A549 (cell line): ENCODE measurements at regions not wholly inside any gene's neighbourhood (a gene's known extent, or its start where the extent isn't known, plus 50 kb on each side); places are given as distances from the start of the nearest gene placed in this dataset.

Experiments used
- ATAC-seq, 2 experiments: fragments of 200-7000 bp in 1 of 2; fragments of >200 bp in 1 of 2; cut with Nextera tagmentation in 1 of 2; cut with Tn5 transposase in 1 of 2; 3 replicates each; pipeline versions ENCODE4 v1.8.0 to v1.9.1; 2018 to 2020; ENCODE audit warnings: mild to moderate bottlenecking in 1 of 2, moderate library complexity in 1 of 2
- CTCF ChIA-PET: fragments of 300-600 bp; sonication (Branson Sonifier 250); formaldehyde crosslinking; extraction: SDS; loops from one replicate; lab custom pipeline; 2021; ENCODE audit warnings: antibody characterized with exemption, inconsistent platforms; lab: Yijun Ruan, JAX
- POLR2A ChIA-PET: fragments of 350-600 bp; formaldehyde crosslinking; extraction: SDS; loops from one replicate; lab custom pipeline; 2021; ENCODE audit warnings: antibody characterized with exemption, inconsistent platforms; lab: Yijun Ruan, JAX
- DNase-seq, 2 experiments: peaks; one replicate each; pipeline versions ENCODE4 v3.0.0 to v3.0.0-alpha.2; 2011 to 2016; ENCODE audit warnings: low read depth in 1 of 2, low spot score in 1 of 2
- FAIRE-seq: peaks from 2 replicates; lab custom pipeline; 2011; peaks lifted over from hg19 to GRCh38; lab: Jason Lieb, UNC
- H3K27ac ChIP-seq, 2 experiments: fragments of >200 bp; sonication (Bioruptor Twin); formaldehyde crosslinking; 3 replicates each; pipeline ENCODE4 v1.5.1; 2016 to 2017
- H3K4me1 ChIP-seq: fragments of >200 bp; sonication (Bioruptor Twin); formaldehyde crosslinking; 3 replicates; pipeline ENCODE4 v1.6.1; 2016
- H3K4me2 ChIP-seq: fragments of >200 bp; sonication (Bioruptor Twin); formaldehyde crosslinking; 3 replicates; pipeline ENCODE4 v1.6.1; 2016
- H3K4me3 ChIP-seq: fragments of >200 bp; sonication (Bioruptor Twin); formaldehyde crosslinking; 3 replicates; pipeline ENCODE4 v1.5.1; 2016
- H3K9me3 ChIP-seq: fragments of >200 bp; sonication (Bioruptor Twin); formaldehyde crosslinking; 3 replicates; pipeline ENCODE4 v1.6.1; 2016
- CBX8 ChIP-seq: fragments of 200-600 bp; sonication (generic); IDR thresholded peaks from 2 replicates; pipeline ENCODE4 v1.6.1; 2016
- CHD4 ChIP-seq: fragments of 200-600 bp; sonication (generic); IDR thresholded peaks from 2 replicates; pipeline ENCODE4 v1.6.1; 2016; ENCODE audit warnings: antibody characterized with exemption, mild to moderate bottlenecking, borderline replicate concordance
- EHMT2 ChIP-seq: fragments of 200-600 bp; sonication (generic); IDR thresholded peaks from 2 replicates; pipeline ENCODE4 v1.6.1; 2016; ENCODE audit warnings: antibody characterized with exemption, low read depth, mild to moderate bottlenecking, moderate library complexity
- FOSB ChIP-seq: fragments of 250-450 bp; sonication (Bioruptor Pico); IDR thresholded peaks from 2 replicates; pipeline ENCODE4 v1.5.0; 2020; ENCODE audit warnings: mild to moderate bottlenecking, moderate library complexity
- FOSL2 ChIP-seq, 2 experiments: fragments of 450-650 bp in 1 of 2; fragments of >200 bp in 1 of 2; sonication (Bioruptor Twin) in 1 of 2; formaldehyde crosslinking; IDR thresholded peaks; 2 replicates each; pipeline versions ENCODE4 v1.5.0 to v1.6.1; 2016 to 2020; ENCODE audit warnings: mild to moderate bottlenecking in 1 of 2, moderate library complexity in 1 of 2
- JUNB ChIP-seq: fragments of >200 bp; sonication (Bioruptor Twin); formaldehyde crosslinking; IDR thresholded peaks from 2 replicates; pipeline ENCODE4 v1.6.1; 2016
- MAFK ChIP-seq: fragments of 450-650 bp; IDR thresholded peaks from 2 replicates; pipeline ENCODE4 v1.6.1; 2014; ENCODE audit not compliant: partially characterized antibody
- RCOR1 ChIP-seq: fragments of 150-350 bp; IDR thresholded peaks from 2 replicates; pipeline ENCODE4 v1.6.1; 2014; ENCODE audit warnings: antibody characterized with exemption, low read length, low read depth
- RFX5 ChIP-seq: fragments of 450-650 bp; IDR thresholded peaks from 2 replicates; pipeline ENCODE4 v1.7.1; 2014; ENCODE audit warnings: antibody characterized with exemption, mild to moderate bottlenecking, moderate library complexity
- RNF2 ChIP-seq: fragments of 200-600 bp; sonication (generic); IDR thresholded peaks from 2 replicates; pipeline ENCODE4 v1.6.1; 2016; ENCODE audit warnings: low read depth, mild to moderate bottlenecking, antibody characterized with exemption, moderate library complexity, borderline replicate concordance
- SREBF2 ChIP-seq: fragments of 450-650 bp; IDR thresholded peaks from 2 replicates; pipeline ENCODE4 v1.6.1; 2014; ENCODE audit warnings: mild to moderate bottlenecking, moderate library complexity
- TP53 ChIP-seq: fragments of 250-450 bp; sonication (Bioruptor Pico); IDR thresholded peaks from 2 replicates; pipeline ENCODE4 v1.5.0; 2021; ENCODE audit warnings: mild to moderate bottlenecking, moderate library complexity
- ZFP36 ChIP-seq: fragments of 450-650 bp; IDR thresholded peaks from 2 replicates; pipeline ENCODE4 v1.6.1; 2014; ENCODE audit warnings: borderline replicate concordance; ENCODE audit not compliant: partially characterized antibody
- ZNF302 ChIP-seq: fragments of 250-450 bp; sonication (Bioruptor Pico); IDR thresholded peaks from 2 replicates; pipeline ENCODE4 v1.9.0; 2021; ENCODE audit warnings: inconsistent platforms, mild to moderate bottlenecking, moderate library complexity
- WGBS: methylation state at CpG from one replicate; pipeline ENCODE4 v1.1.6; 2017; ENCODE audit errors: missing lambda C conversion rate; 5-methylcytosine and 5-hydroxymethylcytosine counted together
- TF ChIP-seq, protein P1 (sequence below): fragments of >200 bp; sonication (Bioruptor Twin); formaldehyde crosslinking; IDR thresholded peaks from 3 replicates; pipeline ENCODE4 v1.5.1; 2016
- TF ChIP-seq, protein P2 (sequence below): IDR thresholded peaks from 2 replicates; pipeline ENCODE4 v1.6.1; 2012; ENCODE audit warnings: low read depth, borderline replicate concordance
- TF ChIP-seq, protein P3 (sequence below): fragments of >200 bp; sonication (Bioruptor Twin); formaldehyde crosslinking; IDR thresholded peaks from 2 replicates; pipeline ENCODE4 v1.6.1; 2016
- TF ChIP-seq, protein P4 (sequence below): fragments of 450-650 bp; IDR thresholded peaks from 2 replicates; pipeline ENCODE4 v1.6.1; 2014; ENCODE audit warnings: antibody characterized with exemption
- TF ChIP-seq, protein P5 (sequence below): fragments of 250-450 bp; sonication (Bioruptor Pico); IDR thresholded peaks from 2 replicates; pipeline ENCODE4 v1.5.0; 2021; ENCODE audit warnings: mild to moderate bottlenecking, moderate library complexity, borderline replicate concordance
- TF ChIP-seq, protein P6 (sequence below): fragments of 250-450 bp; sonication (Bioruptor Pico); IDR thresholded peaks from 2 replicates; pipeline ENCODE4 v1.5.0; 2020; ENCODE audit warnings: low read depth, mild to moderate bottlenecking, moderate library complexity
- TF ChIP-seq, protein P7 (sequence below): fragments of 150-350 bp; IDR thresholded peaks from 2 replicates; pipeline ENCODE4 v1.6.1; 2014; ENCODE audit warnings: low read depth, mild to moderate bottlenecking, low read length

DNA sequence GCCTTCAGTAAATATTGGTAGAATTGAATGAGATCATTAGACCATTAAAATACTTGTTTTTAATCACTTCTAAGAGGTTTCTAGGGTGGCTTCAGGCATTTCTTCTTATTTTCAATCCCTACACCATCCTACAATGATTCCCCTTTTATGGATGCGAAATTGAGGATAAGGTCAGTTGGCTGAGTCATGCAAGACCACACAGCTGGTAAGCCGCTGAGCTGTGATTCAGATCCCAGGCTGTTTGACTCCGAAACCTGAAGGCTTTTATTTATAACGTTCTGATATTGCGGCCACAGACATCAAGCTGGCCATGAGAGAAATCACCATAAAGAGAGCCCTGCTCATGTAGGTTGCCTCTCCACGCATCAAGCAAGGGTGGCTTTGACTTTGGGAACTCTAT, 133.4 kb downstream of the VAPA start:
- Histone ChIP-seq H3K4me2 (no peak overlapping the region), H3K9me3 (no peaks in the 10 kb centered on the region), H3K4me1 (no peaks in the 10 kb centered on the region), H3K27ac (no peak overlapping the region), H3K4me3 (no peak overlapping the region)
- TF ChIP-seq, protein P1, sequence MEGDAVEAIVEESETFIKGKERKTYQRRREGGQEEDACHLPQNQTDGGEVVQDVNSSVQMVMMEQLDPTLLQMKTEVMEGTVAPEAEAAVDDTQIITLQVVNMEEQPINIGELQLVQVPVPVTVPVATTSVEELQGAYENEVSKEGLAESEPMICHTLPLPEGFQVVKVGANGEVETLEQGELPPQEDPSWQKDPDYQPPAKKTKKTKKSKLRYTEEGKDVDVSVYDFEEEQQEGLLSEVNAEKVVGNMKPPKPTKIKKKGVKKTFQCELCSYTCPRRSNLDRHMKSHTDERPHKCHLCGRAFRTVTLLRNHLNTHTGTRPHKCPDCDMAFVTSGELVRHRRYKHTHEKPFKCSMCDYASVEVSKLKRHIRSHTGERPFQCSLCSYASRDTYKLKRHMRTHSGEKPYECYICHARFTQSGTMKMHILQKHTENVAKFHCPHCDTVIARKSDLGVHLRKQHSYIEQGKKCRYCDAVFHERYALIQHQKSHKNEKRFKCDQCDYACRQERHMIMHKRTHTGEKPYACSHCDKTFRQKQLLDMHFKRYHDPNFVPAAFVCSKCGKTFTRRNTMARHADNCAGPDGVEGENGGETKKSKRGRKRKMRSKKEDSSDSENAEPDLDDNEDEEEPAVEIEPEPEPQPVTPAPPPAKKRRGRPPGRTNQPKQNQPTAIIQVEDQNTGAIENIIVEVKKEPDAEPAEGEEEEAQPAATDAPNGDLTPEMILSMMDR = no peak
- TF ChIP-seq, protein P2, sequence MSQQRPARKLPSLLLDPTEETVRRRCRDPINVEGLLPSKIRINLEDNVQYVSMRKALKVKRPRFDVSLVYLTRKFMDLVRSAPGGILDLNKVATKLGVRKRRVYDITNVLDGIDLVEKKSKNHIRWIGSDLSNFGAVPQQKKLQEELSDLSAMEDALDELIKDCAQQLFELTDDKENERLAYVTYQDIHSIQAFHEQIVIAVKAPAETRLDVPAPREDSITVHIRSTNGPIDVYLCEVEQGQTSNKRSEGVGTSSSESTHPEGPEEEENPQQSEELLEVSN = no peak
- TF ChIP-seq RCOR1 (no peak), FOSL2 (IDR thresholded peaks at IDR 0.05) (no peak), FOSL2 (CRISPR knock-in tag; IDR thresholded peaks at IDR 0.05) (no peak), MAFK (no peak)
- DNase-seq (no peak), ATAC-seq (no peak), FAIRE-seq (no peak)
- ChIA-PET CTCF (no interaction called here), POLR2A (no interaction called here)
- 55% methylated on average over 6 of the region's 6 CpGs for WGBS

DNA sequence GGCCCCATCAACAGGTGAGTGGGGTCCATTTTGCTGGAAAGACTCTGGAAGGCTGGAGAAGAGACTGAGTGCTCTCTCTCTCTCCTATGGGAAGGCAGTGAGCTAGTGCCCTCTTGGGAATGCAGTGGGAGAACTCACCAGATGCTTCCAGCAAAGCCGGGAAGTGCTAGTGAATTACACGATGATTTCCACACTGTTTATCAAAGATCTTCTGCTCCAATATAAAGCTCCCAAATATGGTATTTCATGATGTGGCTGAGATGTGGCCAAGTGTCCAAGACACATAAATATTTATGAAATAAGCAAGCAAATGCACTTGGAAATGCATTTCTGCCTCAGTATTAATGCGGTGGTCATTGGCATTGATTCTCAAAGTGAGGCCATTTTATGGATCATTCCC, 135.9 kb downstream of the VAPA start:
- DNase-seq (no peak), ATAC-seq (no peak), FAIRE-seq (no peak)
- 73% methylated on average over 3 of the region's 3 CpGs for WGBS
- Histone ChIP-seq H3K4me2 (no peak overlapping the region), H3K4me1 (no peaks in the 10 kb centered on the region), H3K9me3 (no peaks in the 10 kb centered on the region), H3K27ac (no peak overlapping the region), H3K4me3 (no peak overlapping the region)
- ChIA-PET CTCF (no interaction called here), POLR2A (no interaction called here)
- TF ChIP-seq RCOR1 = no peak
- TF ChIP-seq CHD4 = no peak
- no peak for TF ChIP-seq CBX8
- TF ChIP-seq FOSB (CRISPR knock-in tag) = no peak
- no peak for TF ChIP-seq MAFK
- no peak for TF ChIP-seq ZNF302 (CRISPR knock-in tag)
- no peak for TF ChIP-seq RFX5
- no peak for TF ChIP-seq RNF2
- TF ChIP-seq, protein P3, sequence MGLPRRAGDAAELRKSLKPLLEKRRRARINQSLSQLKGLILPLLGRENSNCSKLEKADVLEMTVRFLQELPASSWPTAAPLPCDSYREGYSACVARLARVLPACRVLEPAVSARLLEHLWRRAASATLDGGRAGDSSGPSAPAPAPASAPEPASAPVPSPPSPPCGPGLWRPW = no peak
- TF ChIP-seq ZFP36 = no peak
- TF ChIP-seq, protein P2 = no peak
- no peak for TF ChIP-seq EHMT2
- TF ChIP-seq, protein P4, sequence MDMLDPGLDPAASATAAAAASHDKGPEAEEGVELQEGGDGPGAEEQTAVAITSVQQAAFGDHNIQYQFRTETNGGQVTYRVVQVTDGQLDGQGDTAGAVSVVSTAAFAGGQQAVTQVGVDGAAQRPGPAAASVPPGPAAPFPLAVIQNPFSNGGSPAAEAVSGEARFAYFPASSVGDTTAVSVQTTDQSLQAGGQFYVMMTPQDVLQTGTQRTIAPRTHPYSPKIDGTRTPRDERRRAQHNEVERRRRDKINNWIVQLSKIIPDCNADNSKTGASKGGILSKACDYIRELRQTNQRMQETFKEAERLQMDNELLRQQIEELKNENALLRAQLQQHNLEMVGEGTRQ = no peak
- TF ChIP-seq JUNB = no peak
- TF ChIP-seq, protein P5, sequence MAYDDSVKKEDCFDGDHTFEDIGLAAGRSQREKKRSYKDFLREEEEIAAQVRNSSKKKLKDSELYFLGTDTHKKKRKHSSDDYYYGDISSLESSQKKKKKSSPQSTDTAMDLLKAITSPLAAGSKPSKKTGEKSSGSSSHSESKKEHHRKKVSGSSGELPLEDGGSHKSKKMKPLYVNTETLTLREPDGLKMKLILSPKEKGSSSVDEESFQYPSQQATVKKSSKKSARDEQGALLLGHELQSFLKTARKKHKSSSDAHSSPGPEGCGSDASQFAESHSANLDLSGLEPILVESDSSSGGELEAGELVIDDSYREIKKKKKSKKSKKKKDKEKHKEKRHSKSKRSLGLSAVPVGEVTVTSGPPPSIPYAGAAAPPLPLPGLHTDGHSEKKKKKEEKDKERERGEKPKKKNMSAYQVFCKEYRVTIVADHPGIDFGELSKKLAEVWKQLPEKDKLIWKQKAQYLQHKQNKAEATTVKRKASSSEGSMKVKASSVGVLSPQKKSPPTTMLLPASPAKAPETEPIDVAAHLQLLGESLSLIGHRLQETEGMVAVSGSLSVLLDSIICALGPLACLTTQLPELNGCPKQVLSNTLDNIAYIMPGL (CRISPR knock-in tag) = no peak
- TF ChIP-seq, protein P1 = no peak
- TF ChIP-seq, protein P6, sequence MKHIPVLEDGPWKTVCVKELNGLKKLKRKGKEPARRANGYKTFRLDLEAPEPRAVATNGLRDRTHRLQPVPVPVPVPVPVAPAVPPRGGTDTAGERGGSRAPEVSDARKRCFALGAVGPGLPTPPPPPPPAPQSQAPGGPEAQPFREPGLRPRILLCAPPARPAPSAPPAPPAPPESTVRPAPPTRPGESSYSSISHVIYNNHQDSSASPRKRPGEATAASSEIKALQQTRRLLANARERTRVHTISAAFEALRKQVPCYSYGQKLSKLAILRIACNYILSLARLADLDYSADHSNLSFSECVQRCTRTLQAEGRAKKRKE (CRISPR knock-in tag) = no peak
- no peak for TF ChIP-seq TP53 (CRISPR knock-in tag)
- TF ChIP-seq, protein P7, sequence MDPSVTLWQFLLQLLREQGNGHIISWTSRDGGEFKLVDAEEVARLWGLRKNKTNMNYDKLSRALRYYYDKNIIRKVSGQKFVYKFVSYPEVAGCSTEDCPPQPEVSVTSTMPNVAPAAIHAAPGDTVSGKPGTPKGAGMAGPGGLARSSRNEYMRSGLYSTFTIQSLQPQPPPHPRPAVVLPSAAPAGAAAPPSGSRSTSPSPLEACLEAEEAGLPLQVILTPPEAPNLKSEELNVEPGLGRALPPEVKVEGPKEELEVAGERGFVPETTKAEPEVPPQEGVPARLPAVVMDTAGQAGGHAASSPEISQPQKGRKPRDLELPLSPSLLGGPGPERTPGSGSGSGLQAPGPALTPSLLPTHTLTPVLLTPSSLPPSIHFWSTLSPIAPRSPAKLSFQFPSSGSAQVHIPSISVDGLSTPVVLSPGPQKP = no peak
- TF ChIP-seq SREBF2 = no peak
